ENCODE measurements at regions not wholly inside any gene's neighbourhood (a gene's known extent, or its start where the extent isn't known, plus 50 kb on each side); places are given as distances from the start of the nearest gene placed in this dataset.

DNA sequence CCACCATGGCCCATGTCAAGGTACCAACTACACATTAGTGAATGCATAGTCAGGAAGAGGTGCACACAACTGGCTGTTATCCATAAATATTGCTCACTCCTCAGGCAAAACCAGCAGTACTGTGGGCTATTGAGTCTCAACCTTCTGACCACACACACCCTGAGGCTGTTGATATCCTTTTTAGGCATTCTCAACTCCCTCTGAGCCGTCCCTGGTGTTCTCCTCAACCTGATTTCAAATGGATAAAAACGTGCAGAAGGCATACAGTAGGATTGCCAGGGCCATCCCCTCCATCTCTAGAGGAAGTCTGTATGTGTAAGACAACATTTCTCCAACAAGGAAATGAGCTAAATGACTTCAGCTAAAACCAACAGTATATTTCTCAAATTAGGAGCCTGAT lies 98.7 kb upstream of the KLHL13 start:
- H3K9ac ChIP-seq (ENCODE audit: insufficient read depth in 1 of 2, low read length in 2 of 2), result no peak overlapping the region
- TF ChIP-seq, protein P1, sequence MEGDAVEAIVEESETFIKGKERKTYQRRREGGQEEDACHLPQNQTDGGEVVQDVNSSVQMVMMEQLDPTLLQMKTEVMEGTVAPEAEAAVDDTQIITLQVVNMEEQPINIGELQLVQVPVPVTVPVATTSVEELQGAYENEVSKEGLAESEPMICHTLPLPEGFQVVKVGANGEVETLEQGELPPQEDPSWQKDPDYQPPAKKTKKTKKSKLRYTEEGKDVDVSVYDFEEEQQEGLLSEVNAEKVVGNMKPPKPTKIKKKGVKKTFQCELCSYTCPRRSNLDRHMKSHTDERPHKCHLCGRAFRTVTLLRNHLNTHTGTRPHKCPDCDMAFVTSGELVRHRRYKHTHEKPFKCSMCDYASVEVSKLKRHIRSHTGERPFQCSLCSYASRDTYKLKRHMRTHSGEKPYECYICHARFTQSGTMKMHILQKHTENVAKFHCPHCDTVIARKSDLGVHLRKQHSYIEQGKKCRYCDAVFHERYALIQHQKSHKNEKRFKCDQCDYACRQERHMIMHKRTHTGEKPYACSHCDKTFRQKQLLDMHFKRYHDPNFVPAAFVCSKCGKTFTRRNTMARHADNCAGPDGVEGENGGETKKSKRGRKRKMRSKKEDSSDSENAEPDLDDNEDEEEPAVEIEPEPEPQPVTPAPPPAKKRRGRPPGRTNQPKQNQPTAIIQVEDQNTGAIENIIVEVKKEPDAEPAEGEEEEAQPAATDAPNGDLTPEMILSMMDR (IDR thresholded peaks at IDR 0.05; ENCODE audit: control extremely low read depth, extremely low read depth), result no peak
- ATAC-seq (ENCODE audit: insufficient read depth, low FRiP score) (no peak), DNase-seq (no peak)
- peaks cover 0 to 3% (median 0%) of the 10 kb centered on the region in 5 donors for H3K4me1 ChIP-seq (ENCODE audit: control insufficient read depth in 5 of 5, insufficient read depth in 5 of 5, low read length in 5 of 5)
- WGBS, 2 donors, result 18% methylated on average over 2 of the region's 2 CpGs
- H3K9me3 ChIP-seq (ENCODE audit: control insufficient read depth in 4 of 4, insufficient read depth in 3 of 4, low read length in 3 of 4), result peaks cover 0 to 2% (median 0%) of the 10 kb centered on the region in 4 donors
- no peaks in the 10 kb centered on the region for H3K36me3 ChIP-seq (ENCODE audit: control insufficient read depth in 4 of 4, insufficient read depth in 4 of 4, low read length in 4 of 4)
- H3K27me3 ChIP-seq (ENCODE audit: control insufficient read depth in 3 of 3, insufficient read depth in 3 of 3, low read length in 2 of 3), result peaks cover 0 to 24% (median 10%) of the 10 kb centered on the region in 3 donors
- no peak overlapping the region for H3K4me3 ChIP-seq
- no peak overlapping the region for H3K27ac ChIP-seq (ENCODE audit: low read depth in 1 of 2, low read length in 1 of 2)

DNA sequence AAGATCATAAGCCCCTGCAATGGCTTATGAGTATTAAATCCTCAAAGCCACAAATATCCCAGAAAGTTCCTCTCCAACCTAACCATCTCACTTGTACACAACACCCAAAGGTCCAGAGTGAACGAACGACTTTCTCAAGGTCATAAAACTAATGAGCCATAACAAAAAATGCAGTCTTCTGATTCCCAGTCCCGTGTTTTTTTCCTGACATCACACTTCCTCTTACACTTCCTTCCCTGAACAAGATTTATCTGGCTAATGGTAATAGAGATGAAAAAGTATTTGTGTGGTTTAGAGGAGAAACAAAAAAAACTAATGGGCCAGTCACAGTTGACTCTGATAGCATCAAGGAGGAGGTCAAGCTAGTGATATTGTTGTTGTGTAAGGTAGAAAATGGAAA lies 99.5 kb upstream of the KLHL13 start:
- no peak overlapping the region for H3K27ac ChIP-seq (ENCODE audit: low read depth in 1 of 2, low read length in 1 of 2)
- TF ChIP-seq, protein P1 (IDR thresholded peaks at IDR 0.05; ENCODE audit: control extremely low read depth, extremely low read depth), result no peak
- no peaks in the 10 kb centered on the region for H3K36me3 ChIP-seq (ENCODE audit: control insufficient read depth in 4 of 4, insufficient read depth in 4 of 4, low read length in 4 of 4)
- H3K9me3 ChIP-seq (ENCODE audit: control insufficient read depth in 4 of 4, insufficient read depth in 3 of 4, low read length in 3 of 4), result peaks cover 0 to 2% (median 0%) of the 10 kb centered on the region in 4 donors
- 15 to 18% methylated on average over 3 of the region's 3 CpGs for WGBS, 2 donors
- H3K9ac ChIP-seq (ENCODE audit: insufficient read depth in 1 of 2, low read length in 2 of 2), result no peak overlapping the region
- H3K27me3 ChIP-seq (ENCODE audit: control insufficient read depth in 3 of 3, insufficient read depth in 3 of 3, low read length in 2 of 3), result peaks cover 0 to 18% (median 10%) of the 10 kb centered on the region in 3 donors
- H3K4me1 ChIP-seq (ENCODE audit: control insufficient read depth in 5 of 5, insufficient read depth in 5 of 5, low read length in 5 of 5), result peaks cover 0 to 3% (median 0%) of the 10 kb centered on the region in 5 donors
- DNase-seq, result peak in 1 of 3 donors; percentile 13
- no peak overlapping the region for H3K4me3 ChIP-seq
- no peak for ATAC-seq (ENCODE audit: insufficient read depth, low FRiP score)

DNA sequence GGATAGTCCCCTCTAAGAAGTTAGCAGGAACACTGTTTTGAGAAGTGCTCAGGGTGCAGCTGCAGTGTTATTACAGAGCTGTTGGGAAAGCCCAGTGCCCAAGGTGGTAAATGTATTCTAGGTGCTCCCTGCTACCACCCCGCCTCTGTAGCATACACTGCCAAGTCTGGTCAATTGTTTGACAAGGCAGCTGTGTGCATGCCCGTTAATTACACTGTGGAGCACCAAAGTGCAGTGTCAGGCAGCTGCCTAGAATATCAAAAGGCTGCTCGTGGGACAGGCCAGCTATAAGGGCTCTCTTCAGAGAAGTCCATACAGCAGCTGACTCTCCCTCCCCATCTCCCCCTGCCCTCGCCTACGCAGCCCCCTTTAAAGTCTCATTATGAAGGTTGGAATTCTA lies 99.9 kb upstream of the KLHL13 start:
- no peak for DNase-seq

More for the DNA sequence above, 99.9 kb upstream of the KLHL13 start:
- Histone ChIP-seq H3K27ac (ENCODE audit: low read depth in 1 of 2, low read length in 1 of 2) (no peak overlapping the region), H3K4me1 (ENCODE audit: control insufficient read depth in 5 of 5, insufficient read depth in 5 of 5, low read length in 5 of 5) (peaks cover 0 to 3% (median 0%) of the 10 kb centered on the region in 5 donors), H3K9me3 (ENCODE audit: control insufficient read depth in 4 of 4, insufficient read depth in 3 of 4, low read length in 3 of 4) (peaks cover 0 to 2% (median 0%) of the 10 kb centered on the region in 4 donors), H3K4me3 (no peak overlapping the region), H3K9ac (ENCODE audit: insufficient read depth in 1 of 2, low read length in 2 of 2) (no peak overlapping the region), H3K27me3 (ENCODE audit: control insufficient read depth in 3 of 3, insufficient read depth in 3 of 3, low read length in 2 of 3) (peaks cover 0 to 16% (median 10%) of the 10 kb centered on the region in 3 donors), H3K36me3 (ENCODE audit: control insufficient read depth in 4 of 4, insufficient read depth in 4 of 4, low read length in 4 of 4) (no peaks in the 10 kb centered on the region)
- no peak for ATAC-seq (ENCODE audit: insufficient read depth, low FRiP score)
- TF ChIP-seq, protein P1 (IDR thresholded peaks at IDR 0.05; ENCODE audit: control extremely low read depth, extremely low read depth), result no peak
- 39 to 69% methylated on average over 5 of the region's 5 CpGs for WGBS, 2 donors

All from lung (tissue), 11 donors.